ENCODE measurements at regions not wholly inside any gene's neighbourhood (a gene's known extent, or its start where the extent isn't known, plus 50 kb on each side); places are given as distances from the start of the nearest gene placed in this dataset.
"Not testable (repeated sequence)": the region's sequence is repeated elsewhere in the genome, so short reads cannot be mapped to it uniquely, and the experiment has no call there.

- no peak overlapping the region for H3K27ac Mint-ChIP-seq
- no peak for TF ChIP-seq CTCF (conservative IDR thresholded peaks at IDR 0.05)
Observed at GRCh38 chr9:102445906-102446305, 549.2 kb upstream of the CYLC2 start.

GRCh38 chr9:102445181-102445747 is 549.9 kb upstream of the CYLC2 start:
- Mint-ChIP-seq H3K27ac (no peak overlapping the region), H3K4me1 (ENCODE audit: unreplicated experiment) (no peaks in the 10 kb centered on the region), H3K27me3 (no peaks in the 10 kb centered on the region), H3K36me3 (no peaks in the 10 kb centered on the region), H3K4me3 (no peak overlapping the region), H3K9me3 (no peaks in the 10 kb centered on the region)
- DNase-seq (ENCODE audit: extremely low spot score, unreplicated experiment): no peak
- TF ChIP-seq CTCF (conservative IDR thresholded peaks at IDR 0.05): no peak

More at GRCh38 chr9:102445906-102446305, 549.2 kb upstream of the CYLC2 start:
- Mint-ChIP-seq H3K4me1 (ENCODE audit: unreplicated experiment) (no peaks in the 10 kb centered on the region), H3K36me3 (no peaks in the 10 kb centered on the region), H3K27me3 (no peaks in the 10 kb centered on the region), H3K9me3 (no peaks in the 10 kb centered on the region), H3K4me3 (no peak overlapping the region)
- DNase-seq (ENCODE audit: extremely low spot score, unreplicated experiment): no peak

- H3K4me3 Mint-ChIP-seq: no peak overlapping the region
- peaks cover under 1% of the 10 kb centered on the region for H3K4me1 Mint-ChIP-seq (ENCODE audit: unreplicated experiment)
- no peak for TF ChIP-seq CTCF (conservative IDR thresholded peaks at IDR 0.05)
- H3K27ac Mint-ChIP-seq: no peak overlapping the region
- no peaks in the 10 kb centered on the region for H3K9me3 Mint-ChIP-seq
- no peak for DNase-seq (ENCODE audit: extremely low spot score, unreplicated experiment)
- H3K36me3 Mint-ChIP-seq: no peaks in the 10 kb centered on the region
- H3K27me3 Mint-ChIP-seq: no peaks in the 10 kb centered on the region
Observed at GRCh38 chr9:102439583-102439982, 555.5 kb upstream of the CYLC2 start.

GRCh38 chr9:102436599-102436998 is 558.5 kb upstream of the CYLC2 start:
- not testable (repeated sequence) for H3K27me3 Mint-ChIP-seq; H3K27ac Mint-ChIP-seq; H3K4me1 Mint-ChIP-seq (ENCODE audit: unreplicated experiment); H3K36me3 Mint-ChIP-seq; H3K4me3 Mint-ChIP-seq; H3K9me3 Mint-ChIP-seq; DNase-seq (ENCODE audit: extremely low spot score, unreplicated experiment)

GRCh38 chr9:102435427-102435826 is 559.7 kb upstream of the CYLC2 start:
- H3K4me3 Mint-ChIP-seq: no peak overlapping the region
- H3K36me3 Mint-ChIP-seq: no peaks in the 10 kb centered on the region
- no peak for DNase-seq (ENCODE audit: extremely low spot score, unreplicated experiment)
- TF ChIP-seq CTCF (conservative IDR thresholded peaks at IDR 0.05): no peak
- no peaks in the 10 kb centered on the region for H3K9me3 Mint-ChIP-seq
- H3K27ac Mint-ChIP-seq: no peak overlapping the region
- peaks cover 3% of the 10 kb centered on the region for H3K4me1 Mint-ChIP-seq (ENCODE audit: unreplicated experiment)
- H3K27me3 Mint-ChIP-seq: no peaks in the 10 kb centered on the region

- no peaks in the 10 kb centered on the region for H3K36me3 Mint-ChIP-seq
- no peak overlapping the region for H3K27ac Mint-ChIP-seq
- no peaks in the 10 kb centered on the region for H3K27me3 Mint-ChIP-seq
- no peaks in the 10 kb centered on the region for H3K9me3 Mint-ChIP-seq
- no peak for DNase-seq (ENCODE audit: extremely low spot score, unreplicated experiment)
- H3K4me1 Mint-ChIP-seq (ENCODE audit: unreplicated experiment): peaks cover 3% of the 10 kb centered on the region
- H3K4me3 Mint-ChIP-seq: no peak overlapping the region
- no peak for TF ChIP-seq CTCF (conservative IDR thresholded peaks at IDR 0.05)
Observed at GRCh38 chr9:102434545-102434944, 560.6 kb upstream of the CYLC2 start.
